HepG2 (cell line): ENCODE measurements at regions not wholly inside any gene's neighbourhood (a gene's known extent, or its start where the extent isn't known, plus 50 kb on each side); places are given as distances from the start of the nearest gene placed in this dataset.

ENCODE experiments used
- AGO1 ChIP-seq: fragments of 200-400 bp; formaldehyde crosslinking; IDR thresholded peaks from 2 replicates; pipeline ENCODE4 v1.6.1; 2017; ENCODE audit warnings: mild to moderate bottlenecking, low read depth, low read length, moderate library complexity; ENCODE audit not compliant: poor library complexity, severe bottlenecking
- IRF2 ChIP-seq: IDR thresholded peaks from 2 replicates; pipeline ENCODE4 v1.6.1; 2018; ENCODE audit warnings: missing genetic modification reagents, missing compliant biosample characterization
- MAFK ChIP-seq, 2 experiments: IDR thresholded peaks in 1 of 2; conservative IDR thresholded peaks in 1 of 2; 2 replicates each; pipeline ENCODE4 v1.6.1; 2011; ENCODE audit warnings: improper control_type of control experiment in 2 of 2, low read length in 2 of 2
- MAZ ChIP-seq, 2 experiments: sonication (generic) in 1 of 2; formaldehyde crosslinking in 1 of 2; IDR thresholded peaks; 2 replicates each; pipeline versions ENCODE4 v1.5.0 to v1.6.1; 2012 to 2020; ENCODE audit warnings: low read depth in 2 of 2, mild to moderate bottlenecking in 2 of 2, borderline replicate concordance in 1 of 2, improper control_type of control experiment in 1 of 2, low read length in 1 of 2, missing genetic modification reagents in 1 of 2, moderate library complexity in 1 of 2
- SOX6 ChIP-seq, 2 experiments: fragments of 450-650 bp in 1 of 2; sonication (generic) in 1 of 2; formaldehyde crosslinking in 1 of 2; IDR thresholded peaks; 2 replicates each; pipeline versions ENCODE4 v1.4.0 to v1.6.1; 2017 to 2020; ENCODE audit warnings: antibody characterized with exemption in 1 of 2, mild to moderate bottlenecking in 1 of 2, missing genetic modification reagents in 1 of 2
- TCF7L2 ChIP-seq: IDR thresholded peaks from 2 replicates; pipeline ENCODE4 v1.6.1; 2011; ENCODE audit warnings: mild to moderate bottlenecking, low read depth, low read length, moderate library complexity
- TF ChIP-seq, protein P1 (sequence below): sonication (generic); formaldehyde crosslinking; IDR thresholded peaks from 2 replicates; pipeline ENCODE4 v1.5.1; 2020; ENCODE audit warnings: mild to moderate bottlenecking, missing genetic modification reagents, moderate library complexity

DNA sequence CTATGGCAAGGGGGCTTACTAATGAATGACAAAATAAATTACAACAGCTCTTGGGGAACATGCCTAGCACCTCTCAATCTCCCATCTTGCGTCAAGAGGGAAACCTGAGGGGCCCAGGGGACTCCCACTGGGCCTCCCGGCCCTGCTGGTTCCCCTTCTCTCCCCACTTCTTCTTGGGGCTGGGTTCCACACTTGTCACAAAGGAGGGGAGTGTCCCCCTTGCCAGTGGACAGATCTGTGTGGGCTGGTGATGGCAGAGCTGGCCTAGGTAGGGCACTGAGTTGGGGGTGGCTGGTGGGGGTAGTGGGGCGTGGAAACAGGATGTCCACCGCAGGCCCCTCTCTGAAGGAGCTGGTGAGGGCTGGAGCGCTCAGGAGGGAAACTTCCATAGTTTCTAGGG lies 184.0 kb upstream of the HAAO start:
- TF ChIP-seq MAZ (IDR thresholded peaks at IDR 0.05; ENCODE audit: borderline replicate concordance, low read depth, low read length): no peak
- no peak for TF ChIP-seq MAZ (CRISPR knock-in tag; IDR thresholded peaks at IDR 0.05; ENCODE audit: low read depth)
- no peak for TF ChIP-seq SOX6 (IDR thresholded peaks at IDR 0.05)
- TF ChIP-seq SOX6 (CRISPR knock-in tag; IDR thresholded peaks at IDR 0.05): no peak
- TF ChIP-seq AGO1: no peak
- no peak for TF ChIP-seq TCF7L2
- no peak for TF ChIP-seq IRF2 (CRISPR knock-in tag)
- TF ChIP-seq, protein P1, sequence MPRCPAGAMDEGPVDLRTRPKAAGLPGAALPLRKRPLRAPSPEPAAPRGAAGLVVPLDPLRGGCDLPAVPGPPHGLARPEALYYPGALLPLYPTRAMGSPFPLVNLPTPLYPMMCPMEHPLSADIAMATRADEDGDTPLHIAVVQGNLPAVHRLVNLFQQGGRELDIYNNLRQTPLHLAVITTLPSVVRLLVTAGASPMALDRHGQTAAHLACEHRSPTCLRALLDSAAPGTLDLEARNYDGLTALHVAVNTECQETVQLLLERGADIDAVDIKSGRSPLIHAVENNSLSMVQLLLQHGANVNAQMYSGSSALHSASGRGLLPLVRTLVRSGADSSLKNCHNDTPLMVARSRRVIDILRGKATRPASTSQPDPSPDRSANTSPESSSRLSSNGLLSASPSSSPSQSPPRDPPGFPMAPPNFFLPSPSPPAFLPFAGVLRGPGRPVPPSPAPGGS (CRISPR knock-in tag): no peak
- TF ChIP-seq MAFK (conservative IDR thresholded peaks at IDR 0.05 in 1 of 2, IDR thresholded peaks at IDR 0.05 in 1 of 2; ENCODE audit: low read length in 2 of 2): no peak
